ENCODE measurements at regions not wholly inside any gene's neighbourhood (a gene's known extent, or its start where the extent isn't known, plus 50 kb on each side); places are given as distances from the start of the nearest gene placed in this dataset.
A peak's percentile ranks its signal among the peaks of the same experiment; 100 is the strongest.

DNA sequence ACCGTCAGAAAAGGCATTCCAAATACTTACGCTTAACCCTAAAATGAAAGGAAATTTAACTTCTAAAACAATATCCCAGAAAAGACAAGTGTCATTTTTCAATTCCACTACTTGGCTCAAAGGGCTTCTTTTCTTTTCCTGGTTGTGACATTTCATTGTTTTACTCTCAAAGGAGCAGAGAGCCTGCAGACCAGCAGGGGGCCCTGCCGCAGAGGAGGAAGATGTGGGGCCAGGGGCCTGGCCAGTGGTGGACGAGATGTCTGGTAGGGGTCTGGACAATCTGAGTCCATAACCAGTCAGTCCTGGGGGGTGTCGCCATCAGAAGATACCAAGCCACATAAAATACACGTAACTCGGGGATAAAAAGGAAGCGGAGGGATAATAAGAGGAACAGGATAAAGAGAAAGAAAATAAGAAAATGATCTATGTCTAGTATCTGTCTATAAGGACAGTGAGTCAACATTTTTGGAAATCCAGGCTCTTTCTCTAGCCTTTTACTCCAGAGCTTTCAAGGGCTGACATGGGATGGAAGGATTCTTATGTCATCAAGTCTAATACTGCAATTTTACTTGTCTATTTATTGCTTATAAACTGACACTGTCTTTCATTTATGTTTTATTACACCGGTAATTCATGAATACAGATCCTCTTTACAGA lies 54.2 kb upstream of the ARHGEF3 start:
- TF ChIP-seq, protein P1, sequence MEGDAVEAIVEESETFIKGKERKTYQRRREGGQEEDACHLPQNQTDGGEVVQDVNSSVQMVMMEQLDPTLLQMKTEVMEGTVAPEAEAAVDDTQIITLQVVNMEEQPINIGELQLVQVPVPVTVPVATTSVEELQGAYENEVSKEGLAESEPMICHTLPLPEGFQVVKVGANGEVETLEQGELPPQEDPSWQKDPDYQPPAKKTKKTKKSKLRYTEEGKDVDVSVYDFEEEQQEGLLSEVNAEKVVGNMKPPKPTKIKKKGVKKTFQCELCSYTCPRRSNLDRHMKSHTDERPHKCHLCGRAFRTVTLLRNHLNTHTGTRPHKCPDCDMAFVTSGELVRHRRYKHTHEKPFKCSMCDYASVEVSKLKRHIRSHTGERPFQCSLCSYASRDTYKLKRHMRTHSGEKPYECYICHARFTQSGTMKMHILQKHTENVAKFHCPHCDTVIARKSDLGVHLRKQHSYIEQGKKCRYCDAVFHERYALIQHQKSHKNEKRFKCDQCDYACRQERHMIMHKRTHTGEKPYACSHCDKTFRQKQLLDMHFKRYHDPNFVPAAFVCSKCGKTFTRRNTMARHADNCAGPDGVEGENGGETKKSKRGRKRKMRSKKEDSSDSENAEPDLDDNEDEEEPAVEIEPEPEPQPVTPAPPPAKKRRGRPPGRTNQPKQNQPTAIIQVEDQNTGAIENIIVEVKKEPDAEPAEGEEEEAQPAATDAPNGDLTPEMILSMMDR (IDR thresholded peaks at IDR 0.05; ENCODE audit: low read depth, low read length): peak; percentile 82
- no peak for TF ChIP-seq MYC (IDR thresholded peaks at IDR 0.05; ENCODE audit: low read depth, low read length)

Measured in NB4 (cell line).